Astrocyte (in vitro differentiated cells and primary cell): ENCODE measurements at regions not wholly inside any gene's neighbourhood (a gene's known extent, or its start where the extent isn't known, plus 50 kb on each side); places are given as distances from the start of the nearest gene placed in this dataset.
A peak's percentile ranks its signal among the peaks of the same experiment; 100 is the strongest.

ENCODE experiments used
- DNase-seq: peaks from one replicate; pipeline ENCODE4 v3.0.0-alpha.2; 2010; ENCODE audit warnings: low read depth
- FAIRE-seq: peaks from 2 replicates; lab custom pipeline; 2011; peaks lifted over from hg19 to GRCh38; lab: Jason Lieb, UNC
- H2AFZ ChIP-seq: 2 replicates; pipeline ENCODE4 v1.6.0; 2012; ENCODE audit warnings: low read depth, low read length, inconsistent platforms
- H3K27ac ChIP-seq: 2 replicates; pipeline ENCODE4 v1.5.1; 2011; ENCODE audit warnings: low read depth, low read length, inconsistent platforms
- H3K27me3 ChIP-seq: 2 replicates; pipeline ENCODE4 v1.6.0; 2011; ENCODE audit warnings: low read length, inconsistent platforms; ENCODE audit not compliant: insufficient read depth
- H3K36me3 ChIP-seq: 2 replicates; pipeline ENCODE4 v1.5.1; 2011; ENCODE audit warnings: low read length, inconsistent platforms; ENCODE audit not compliant: insufficient read depth
- H3K4me1 ChIP-seq: 2 replicates; pipeline ENCODE4 v1.5.1; 2011; ENCODE audit warnings: low read length, inconsistent platforms; ENCODE audit not compliant: insufficient read depth
- H3K4me2 ChIP-seq: 2 replicates; pipeline ENCODE4 v1.6.0; 2012; ENCODE audit warnings: low read length, inconsistent platforms
- H3K4me3 ChIP-seq: 2 replicates; pipeline ENCODE4 v1.5.1; 2011; ENCODE audit warnings: low read depth, mild to moderate bottlenecking, low read length, inconsistent platforms; ENCODE audit not compliant: insufficient read depth
- H3K79me2 ChIP-seq: 2 replicates; pipeline ENCODE4 v1.6.0; 2012; ENCODE audit warnings: mild to moderate bottlenecking, low read length, inconsistent platforms; ENCODE audit not compliant: insufficient read depth
- H3K9ac ChIP-seq: 2 replicates; pipeline ENCODE4 v1.6.0; 2012; ENCODE audit warnings: mild to moderate bottlenecking, low read length, inconsistent platforms
- H3K9me3 ChIP-seq: 2 replicates; pipeline ENCODE4 v1.5.1; 2012; ENCODE audit warnings: low read depth, mild to moderate bottlenecking, low read length, inconsistent platforms; ENCODE audit not compliant: insufficient read depth
- H4K20me1 ChIP-seq: 2 replicates; pipeline ENCODE4 v1.6.0; 2012; ENCODE audit warnings: low read length, inconsistent platforms; ENCODE audit not compliant: insufficient read depth
- H3K27ac Mint-ChIP-seq: one replicate; pipeline ENCODE4 v1.8.0; 2021; ENCODE audit warnings: mild to moderate bottlenecking, mixed read lengths; ENCODE audit not compliant: unreplicated experiment
- H3K27me3 Mint-ChIP-seq: one replicate; pipeline ENCODE4 v1.8.0; 2021; ENCODE audit warnings: low read depth, mixed read lengths; ENCODE audit not compliant: unreplicated experiment
- H3K36me3 Mint-ChIP-seq: one replicate; pipeline ENCODE4 v1.8.0; 2021; ENCODE audit warnings: low read depth, mixed read lengths; ENCODE audit not compliant: unreplicated experiment
- H3K4me1 Mint-ChIP-seq: one replicate; pipeline ENCODE4 v1.8.0; 2021; ENCODE audit warnings: low read depth, mixed read lengths; ENCODE audit not compliant: unreplicated experiment
- H3K4me3 Mint-ChIP-seq: one replicate; pipeline ENCODE4 v1.8.0; 2021; ENCODE audit warnings: mild to moderate bottlenecking, moderate library complexity, mixed read lengths; ENCODE audit not compliant: unreplicated experiment
- H3K9me3 Mint-ChIP-seq: one replicate; pipeline ENCODE4 v1.8.0; 2021; ENCODE audit warnings: mild to moderate bottlenecking, mixed read lengths; ENCODE audit not compliant: unreplicated experiment
- CTCF ChIP-seq: IDR thresholded peaks from 2 replicates; pipeline ENCODE4 v1.5.1; 2011; ENCODE audit warnings: low read depth, mild to moderate bottlenecking, inconsistent platforms, low read length, moderate library complexity; ENCODE audit not compliant: insufficient read depth
- EZH2 ChIP-seq: IDR thresholded peaks from 2 replicates; pipeline ENCODE4 v1.6.1; 2012; ENCODE audit warnings: mild to moderate bottlenecking, low read length, inconsistent platforms; ENCODE audit not compliant: insufficient read depth

DNA sequence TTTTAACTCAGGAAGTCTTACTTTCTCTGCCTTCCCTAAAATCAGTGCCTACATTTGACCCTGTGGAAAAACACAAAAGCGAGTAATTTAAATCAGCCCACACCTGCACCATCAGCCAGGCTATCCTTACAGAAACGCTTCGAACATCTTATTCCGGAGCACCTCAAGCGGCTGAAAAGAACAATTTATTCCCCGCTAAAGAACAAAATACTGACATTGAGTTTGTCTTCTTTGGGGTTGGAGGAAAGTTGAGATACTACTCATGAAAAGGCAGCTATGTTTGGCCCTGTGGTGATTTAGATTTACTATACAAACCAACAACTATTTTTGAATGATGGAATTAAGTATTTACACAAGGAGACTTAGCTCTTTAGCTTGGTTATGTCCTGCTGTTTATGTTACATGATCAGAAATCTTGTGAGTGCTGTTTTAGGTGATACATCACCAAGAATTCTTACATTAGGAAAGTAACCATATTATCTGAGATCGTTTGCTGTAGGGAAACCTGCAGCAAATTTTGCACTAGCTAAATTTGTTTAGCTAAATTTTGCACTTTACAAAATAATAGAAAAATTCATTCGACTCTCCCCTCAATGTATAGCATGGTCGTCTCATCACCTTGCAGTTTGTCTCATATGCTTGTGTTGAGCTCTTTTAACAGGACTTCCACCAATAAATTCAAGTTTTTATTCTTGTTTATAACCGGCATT is 158.8 kb upstream of the SIX2 start:
- TF ChIP-seq EZH2 (no peak), CTCF (no peak)
- Histone ChIP-seq H2AFZ (no peak overlapping the region), H3K9ac (no peak overlapping the region), H3K4me3 (no peak overlapping the region), H3K4me2 (peak overlapping the region; percentile 81), H3K27ac (no peak overlapping the region), H3K27me3 (peaks cover 78% of the 10 kb centered on the region), H3K9me3 (no peaks in the 10 kb centered on the region), H3K4me1 (peaks cover 7% of the 10 kb centered on the region), H3K36me3 (no peaks in the 10 kb centered on the region), H4K20me1 (no peaks in the 10 kb centered on the region), H3K79me2 (no peaks in the 10 kb centered on the region)
- peaks cover 9% of the 10 kb centered on the region for H3K4me1 Mint-ChIP-seq
- no peak for DNase-seq
- no peak for FAIRE-seq
- H3K36me3 Mint-ChIP-seq, result no peaks in the 10 kb centered on the region
- H3K27me3 Mint-ChIP-seq, result peaks cover 31% of the 10 kb centered on the region
- H3K4me3 Mint-ChIP-seq, result peak overlapping the region; percentile 85
- H3K9me3 Mint-ChIP-seq, result peaks cover 3% of the 10 kb centered on the region
- H3K27ac Mint-ChIP-seq, result no peak overlapping the region

GRCh38 chr2:45166229-45166890 is 157.1 kb upstream of the SIX2 start:
- TF ChIP-seq EZH2, result no peak
- no peak for TF ChIP-seq CTCF
- peaks cover 39% of the 10 kb centered on the region for H3K27me3 Mint-ChIP-seq

GRCh38 chr2:45162711-45163110 is 153.5 kb upstream of the SIX2 start:
- Mint-ChIP-seq H3K27ac (no peak overlapping the region), H3K27me3 (peaks cover 41% of the 10 kb centered on the region), H3K9me3 (no peaks in the 10 kb centered on the region), H3K36me3 (no peaks in the 10 kb centered on the region), H3K4me3 (no peak overlapping the region), H3K4me1 (no peaks in the 10 kb centered on the region)
- FAIRE-seq (no peak), DNase-seq (no peak)
- no peaks in the 10 kb centered on the region for H4K20me1 ChIP-seq
- H3K9ac ChIP-seq, result no peak overlapping the region
- H3K4me1 ChIP-seq, result no peaks in the 10 kb centered on the region
- no peak overlapping the region for H2AFZ ChIP-seq
- no peak overlapping the region for H3K27ac ChIP-seq
- H3K4me3 ChIP-seq, result no peak overlapping the region
- no peak overlapping the region for H3K4me2 ChIP-seq
- peaks cover 62% of the 10 kb centered on the region for H3K27me3 ChIP-seq
- no peaks in the 10 kb centered on the region for H3K79me2 ChIP-seq
- H3K9me3 ChIP-seq, result no peaks in the 10 kb centered on the region
- H3K36me3 ChIP-seq, result no peaks in the 10 kb centered on the region
- no peak for TF ChIP-seq EZH2
- no peak for TF ChIP-seq CTCF

More at GRCh38 chr2:45166229-45166890, 157.1 kb upstream of the SIX2 start:
- H3K9me3 Mint-ChIP-seq, result peaks cover 3% of the 10 kb centered on the region
- DNase-seq (no peak), FAIRE-seq (no peak)
- Histone ChIP-seq H2AFZ (no peak overlapping the region), H3K79me2 (no peaks in the 10 kb centered on the region), H3K4me1 (peaks cover 7% of the 10 kb centered on the region), H3K4me2 (no peak overlapping the region), H4K20me1 (no peaks in the 10 kb centered on the region), H3K9ac (no peak overlapping the region), H3K36me3 (no peaks in the 10 kb centered on the region), H3K27me3 (peaks cover 87% of the 10 kb centered on the region), H3K4me3 (no peak overlapping the region), H3K9me3 (no peaks in the 10 kb centered on the region), H3K27ac (no peak overlapping the region)
- peaks cover 2% of the 10 kb centered on the region for H3K4me1 Mint-ChIP-seq
- H3K36me3 Mint-ChIP-seq, result no peaks in the 10 kb centered on the region
- H3K27ac Mint-ChIP-seq, result no peak overlapping the region
- H3K4me3 Mint-ChIP-seq, result no peak overlapping the region
